SK-N-SH (cell line): ENCODE measurements at regions not wholly inside any gene's neighbourhood (a gene's known extent, or its start where the extent isn't known, plus 50 kb on each side); places are given as distances from the start of the nearest gene placed in this dataset.

Source experiments
- EZH2phosphoT487 ChIP-seq: fragments of 200-600 bp; sonication (generic); IDR thresholded peaks from 2 replicates; pipeline ENCODE4 v1.6.1; 2017; ENCODE audit warnings: low read depth, mixed run types, mild to moderate bottlenecking, antibody characterized with exemption, moderate library complexity, borderline replicate concordance
- NRF1 ChIP-seq: IDR thresholded peaks from 2 replicates; pipeline ENCODE4 v1.6.1; 2012; ENCODE audit warnings: low read depth, mild to moderate bottlenecking, low read length
- POLR2AphosphoS5 ChIP-seq: IDR thresholded peaks from 2 replicates; pipeline ENCODE4 v1.6.1; 2012; ENCODE audit warnings: low read depth, low read length
- RAD21 ChIP-seq: IDR thresholded peaks from 2 replicates; pipeline ENCODE4 v1.6.1; 2012; ENCODE audit warnings: mild to moderate bottlenecking, low read length
- RXRA ChIP-seq: IDR thresholded peaks from 2 replicates; pipeline ENCODE4 v1.4.0; 2012; ENCODE audit warnings: low read depth, mild to moderate bottlenecking, borderline replicate concordance
- SIN3A ChIP-seq: IDR thresholded peaks from 2 replicates; pipeline ENCODE4 v1.6.1; 2012; ENCODE audit warnings: low read depth, mild to moderate bottlenecking, low read length, moderate library complexity, borderline replicate concordance
- TF ChIP-seq, protein P1 (sequence below): IDR thresholded peaks from 2 replicates; pipeline ENCODE4 v1.4.0; 2012; ENCODE audit warnings: low read depth, borderline replicate concordance
- TF ChIP-seq, protein P2 (sequence below): fragments of 200-600 bp; sonication (generic); IDR thresholded peaks from 2 replicates; pipeline ENCODE4 v1.6.1; 2017; ENCODE audit warnings: antibody characterized with exemption, mild to moderate bottlenecking, moderate library complexity

- TF ChIP-seq, protein P1, sequence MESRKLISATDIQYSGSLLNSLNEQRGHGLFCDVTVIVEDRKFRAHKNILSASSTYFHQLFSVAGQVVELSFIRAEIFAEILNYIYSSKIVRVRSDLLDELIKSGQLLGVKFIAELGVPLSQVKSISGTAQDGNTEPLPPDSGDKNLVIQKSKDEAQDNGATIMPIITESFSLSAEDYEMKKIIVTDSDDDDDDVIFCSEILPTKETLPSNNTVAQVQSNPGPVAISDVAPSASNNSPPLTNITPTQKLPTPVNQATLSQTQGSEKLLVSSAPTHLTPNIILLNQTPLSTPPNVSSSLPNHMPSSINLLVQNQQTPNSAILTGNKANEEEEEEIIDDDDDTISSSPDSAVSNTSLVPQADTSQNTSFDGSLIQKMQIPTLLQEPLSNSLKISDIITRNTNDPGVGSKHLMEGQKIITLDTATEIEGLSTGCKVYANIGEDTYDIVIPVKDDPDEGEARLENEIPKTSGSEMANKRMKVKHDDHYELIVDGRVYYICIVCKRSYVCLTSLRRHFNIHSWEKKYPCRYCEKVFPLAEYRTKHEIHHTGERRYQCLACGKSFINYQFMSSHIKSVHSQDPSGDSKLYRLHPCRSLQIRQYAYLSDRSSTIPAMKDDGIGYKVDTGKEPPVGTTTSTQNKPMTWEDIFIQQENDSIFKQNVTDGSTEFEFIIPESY: no peak
- TF ChIP-seq RAD21 (no peak), NRF1 (no peak), RXRA (no peak), POLR2AphosphoS5 (no peak), EZH2phosphoT487 (no peak), SIN3A (no peak)
- TF ChIP-seq, protein P2, sequence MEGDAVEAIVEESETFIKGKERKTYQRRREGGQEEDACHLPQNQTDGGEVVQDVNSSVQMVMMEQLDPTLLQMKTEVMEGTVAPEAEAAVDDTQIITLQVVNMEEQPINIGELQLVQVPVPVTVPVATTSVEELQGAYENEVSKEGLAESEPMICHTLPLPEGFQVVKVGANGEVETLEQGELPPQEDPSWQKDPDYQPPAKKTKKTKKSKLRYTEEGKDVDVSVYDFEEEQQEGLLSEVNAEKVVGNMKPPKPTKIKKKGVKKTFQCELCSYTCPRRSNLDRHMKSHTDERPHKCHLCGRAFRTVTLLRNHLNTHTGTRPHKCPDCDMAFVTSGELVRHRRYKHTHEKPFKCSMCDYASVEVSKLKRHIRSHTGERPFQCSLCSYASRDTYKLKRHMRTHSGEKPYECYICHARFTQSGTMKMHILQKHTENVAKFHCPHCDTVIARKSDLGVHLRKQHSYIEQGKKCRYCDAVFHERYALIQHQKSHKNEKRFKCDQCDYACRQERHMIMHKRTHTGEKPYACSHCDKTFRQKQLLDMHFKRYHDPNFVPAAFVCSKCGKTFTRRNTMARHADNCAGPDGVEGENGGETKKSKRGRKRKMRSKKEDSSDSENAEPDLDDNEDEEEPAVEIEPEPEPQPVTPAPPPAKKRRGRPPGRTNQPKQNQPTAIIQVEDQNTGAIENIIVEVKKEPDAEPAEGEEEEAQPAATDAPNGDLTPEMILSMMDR: no peak
Measured at GRCh38 chr10:123327450-123327849, 173.2 kb downstream of the BUB3 start.
